HG02642 (cell line): ENCODE measurements at regions not wholly inside any gene's neighbourhood (a gene's known extent, or its start where the extent isn't known, plus 50 kb on each side); places are given as distances from the start of the nearest gene placed in this dataset.
A peak's percentile ranks its signal among the peaks of the same experiment; 100 is the strongest.

Experiments
- ATAC-seq: cut with Tn5 transposase; IDR thresholded peaks from one replicate; pipeline ENCODE4 v1.9.1; 2021; ENCODE audit warnings: mild to moderate bottlenecking; ENCODE audit not compliant: unreplicated experiment, poor library complexity

DNA sequence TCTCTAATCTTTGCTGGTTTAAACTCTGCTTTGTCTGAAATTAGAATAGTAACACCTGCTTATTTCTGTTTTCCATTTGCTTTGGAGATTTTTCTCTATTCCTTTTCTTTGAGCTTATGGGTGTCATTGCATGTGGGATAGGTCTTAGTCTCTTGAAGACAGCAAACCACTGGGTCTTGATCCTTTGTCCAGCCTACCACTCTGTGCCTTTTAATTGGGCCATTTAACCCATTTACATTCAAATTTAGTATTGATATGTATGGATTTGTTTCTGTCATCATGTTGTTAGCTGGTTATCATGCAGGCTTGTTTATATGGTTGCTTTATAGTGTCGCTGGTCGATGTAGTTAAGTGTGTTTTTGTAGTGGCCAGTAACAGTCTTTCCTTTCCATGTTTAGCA, 914.7 kb downstream of the MAT2B start:
- no peak for ATAC-seq

DNA sequence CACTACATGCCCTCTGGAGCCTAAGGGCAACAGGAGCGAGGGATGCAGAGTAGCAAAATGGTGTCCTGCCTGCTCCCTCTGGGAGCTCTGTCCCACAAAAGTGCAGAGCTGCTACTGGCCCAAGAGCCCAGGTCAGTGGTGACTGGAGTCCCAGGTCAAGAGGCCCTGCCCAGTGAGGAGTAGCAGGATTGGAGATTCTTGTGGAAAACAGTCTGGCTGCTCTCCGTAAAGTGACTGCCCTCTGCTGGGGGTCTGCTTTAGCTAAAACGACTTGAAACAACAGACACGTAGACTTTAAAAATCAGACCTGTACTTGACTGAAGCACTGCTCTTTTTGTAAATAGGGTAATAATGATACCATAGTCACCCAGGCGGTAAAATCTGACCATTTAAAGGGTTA, 917.0 kb downstream of the MAT2B start:
- ATAC-seq = no peak

DNA sequence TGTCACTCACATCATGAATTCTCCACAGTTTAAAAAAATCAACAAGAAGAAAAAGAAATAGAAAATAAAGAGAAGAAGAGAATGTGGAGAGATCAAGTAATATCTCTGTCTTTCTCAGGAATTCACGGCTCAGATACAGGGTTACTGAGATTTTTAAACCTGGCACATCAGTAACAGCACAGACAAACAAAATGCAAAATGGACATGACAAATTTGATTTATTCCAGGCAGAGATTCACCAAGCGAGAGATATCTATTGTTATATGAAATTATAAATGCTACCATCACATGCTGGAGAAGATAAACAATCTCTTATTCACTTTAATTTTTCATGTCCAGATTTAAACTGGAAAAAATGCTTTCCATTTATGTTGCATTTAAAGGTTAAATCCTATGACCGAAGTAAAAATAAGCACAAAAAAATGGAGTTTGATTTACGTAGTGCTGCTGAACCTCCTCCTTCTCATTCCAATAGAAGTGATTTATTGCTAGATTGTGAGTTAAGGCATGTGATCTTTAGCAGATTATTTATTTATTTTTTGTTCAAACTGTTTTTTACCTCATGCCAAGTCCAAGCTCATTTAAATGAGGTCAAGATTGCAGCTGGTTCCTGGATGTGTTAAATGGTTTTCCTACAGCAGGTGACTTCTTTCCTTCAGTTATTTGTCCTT, 926.4 kb downstream of the MAT2B start:
- ATAC-seq = no peak

DNA sequence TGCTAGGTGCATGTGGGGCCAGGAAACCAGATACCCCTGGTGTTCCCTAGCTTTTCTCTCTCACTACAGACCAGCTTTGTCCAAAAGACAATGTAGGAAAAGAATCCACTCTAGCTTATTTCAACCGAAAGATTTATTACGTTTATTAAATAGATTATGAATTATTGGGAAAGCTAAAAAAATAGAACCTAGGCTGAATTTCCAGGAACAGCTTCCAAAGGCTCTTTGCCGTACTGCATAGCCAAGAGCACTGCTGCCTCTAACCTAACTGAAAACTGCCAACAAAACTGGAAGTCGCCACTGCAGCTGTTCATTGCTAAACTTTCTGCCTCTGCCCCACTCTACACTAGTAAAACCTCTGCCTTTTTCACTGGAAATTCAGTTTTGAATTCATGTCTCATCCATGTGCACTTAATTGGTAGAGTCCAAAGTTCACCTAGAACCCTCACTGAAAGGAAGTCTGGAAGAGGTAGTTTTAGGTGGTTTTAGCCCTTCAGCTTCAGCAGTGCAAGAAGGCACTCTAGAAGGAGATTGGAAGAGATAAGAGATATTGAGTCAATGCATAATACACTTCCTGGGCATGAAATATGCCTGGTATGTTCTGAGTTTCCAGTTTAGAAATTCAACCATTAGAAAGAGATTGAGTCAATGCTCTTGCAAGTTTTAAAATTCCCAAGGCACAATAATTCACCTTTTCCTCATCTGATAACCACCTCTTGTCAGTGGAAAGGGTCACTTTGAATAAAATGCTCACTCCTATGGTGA, 927.9 kb downstream of the MAT2B start:
- no peak for ATAC-seq

DNA sequence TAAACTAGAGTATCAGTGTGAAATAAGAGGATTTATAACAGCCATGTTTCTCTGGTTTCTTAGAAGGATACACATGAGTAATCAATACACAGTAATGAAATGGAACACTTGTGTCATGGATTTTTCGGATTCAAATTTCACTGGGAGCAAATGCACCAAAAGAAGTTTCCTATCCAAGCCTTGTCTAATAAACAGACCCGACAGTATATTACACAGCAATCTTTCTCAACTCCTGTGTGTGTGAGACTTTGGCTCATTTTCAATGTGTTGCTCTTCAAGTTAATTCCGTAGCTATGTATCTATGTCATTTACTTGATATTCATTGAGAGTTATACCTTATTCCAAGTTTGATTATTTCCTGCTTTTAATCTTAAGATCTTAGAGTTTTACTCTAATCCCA, 930.2 kb downstream of the MAT2B start:
- ATAC-seq = no peak

DNA sequence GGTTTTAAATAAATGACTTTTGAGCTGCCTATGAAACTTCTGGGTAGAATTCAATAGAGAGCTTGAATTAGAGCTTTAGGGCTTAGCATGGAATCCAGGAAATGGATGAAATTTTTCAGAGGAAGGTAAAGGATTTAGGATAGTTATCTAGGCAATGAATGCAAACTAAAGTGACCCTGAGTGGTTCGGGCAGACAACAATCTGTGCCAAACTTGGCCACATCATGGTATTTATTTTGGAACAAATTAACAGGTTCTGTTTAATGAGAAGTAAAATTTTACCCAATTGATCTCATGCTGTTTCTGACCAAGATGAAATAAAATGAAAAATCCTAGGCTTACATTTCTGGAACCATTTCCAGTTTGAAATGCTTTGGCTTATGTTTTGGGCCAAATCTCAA, 934.4 kb downstream of the MAT2B start:
- no peak for ATAC-seq

DNA sequence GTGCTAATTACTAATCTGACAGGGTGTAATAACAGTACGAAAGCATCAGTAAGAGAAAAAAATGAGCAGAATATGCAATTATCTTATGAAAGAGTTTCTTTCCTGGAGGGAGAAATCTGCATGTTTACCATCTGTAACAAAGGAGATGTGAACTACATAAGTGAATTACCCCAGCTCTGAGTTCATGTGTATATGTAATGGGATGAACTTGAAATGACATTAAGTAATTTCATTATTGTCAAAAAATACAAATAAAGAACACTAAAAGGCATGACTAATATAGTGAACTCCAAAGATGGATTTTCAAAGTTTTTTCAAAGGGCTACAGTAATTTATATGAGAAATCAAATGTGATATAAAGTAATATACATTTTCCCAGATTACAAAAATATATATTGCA, 944.0 kb downstream of the MAT2B start:
- ATAC-seq = no peak

DNA sequence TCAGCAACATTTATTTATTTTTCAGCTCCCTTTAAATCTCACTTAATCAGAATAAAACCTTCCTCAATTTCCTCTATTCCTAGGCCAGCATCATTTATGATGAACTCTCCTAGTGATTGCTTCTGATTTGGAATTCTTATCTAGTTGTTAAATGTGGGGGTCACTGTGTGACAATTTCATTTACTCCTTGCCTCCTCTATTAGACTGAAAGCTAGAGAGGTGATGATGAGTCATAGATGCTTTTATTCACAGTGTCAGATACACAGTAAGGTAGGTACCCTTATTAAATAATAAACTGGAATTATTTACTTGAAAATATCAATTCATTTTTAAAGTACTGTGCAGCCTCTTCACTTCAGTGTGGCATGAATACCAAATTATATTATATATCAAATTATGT, 960.6 kb downstream of the MAT2B start:
- ATAC-seq = no peak

DNA sequence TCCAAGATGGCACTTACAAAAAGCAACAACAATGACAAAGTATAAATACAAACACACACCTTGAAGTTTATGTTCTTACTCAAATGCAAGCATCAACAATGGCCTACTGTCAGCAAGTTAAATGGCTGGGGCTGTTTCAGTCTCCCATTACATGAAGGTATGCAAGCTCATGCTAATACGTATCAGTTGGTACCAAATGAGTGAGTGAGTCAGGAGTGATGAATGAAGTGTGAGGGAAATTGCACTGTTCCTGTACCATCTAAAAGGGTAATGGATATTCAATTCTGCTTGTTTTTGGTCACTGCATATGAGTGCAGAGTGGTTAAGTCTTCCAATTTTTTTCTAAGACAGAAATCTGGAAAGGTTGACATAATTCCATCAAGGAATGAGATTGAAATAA, 964.9 kb downstream of the MAT2B start:
- ATAC-seq = no peak

DNA sequence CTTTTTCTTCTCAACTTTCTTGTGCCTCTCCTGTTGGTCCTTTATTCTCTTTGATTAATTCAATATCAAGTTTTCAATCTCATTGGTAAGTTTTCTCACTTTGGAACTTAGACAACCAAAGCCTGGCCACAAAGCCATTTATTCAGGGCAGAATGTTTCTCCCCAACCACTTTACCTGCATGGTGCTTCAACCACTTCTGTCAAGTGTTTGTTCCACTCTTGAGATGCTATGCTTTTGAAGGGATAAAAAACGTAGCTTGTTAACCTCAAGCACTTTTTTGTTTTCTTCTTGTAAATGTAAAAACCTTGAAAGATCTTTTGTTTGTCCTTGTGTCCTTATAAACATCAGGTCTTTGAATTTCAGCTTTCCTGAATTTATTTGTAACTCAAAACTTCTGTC, 966.7 kb downstream of the MAT2B start:
- no peak for ATAC-seq

DNA sequence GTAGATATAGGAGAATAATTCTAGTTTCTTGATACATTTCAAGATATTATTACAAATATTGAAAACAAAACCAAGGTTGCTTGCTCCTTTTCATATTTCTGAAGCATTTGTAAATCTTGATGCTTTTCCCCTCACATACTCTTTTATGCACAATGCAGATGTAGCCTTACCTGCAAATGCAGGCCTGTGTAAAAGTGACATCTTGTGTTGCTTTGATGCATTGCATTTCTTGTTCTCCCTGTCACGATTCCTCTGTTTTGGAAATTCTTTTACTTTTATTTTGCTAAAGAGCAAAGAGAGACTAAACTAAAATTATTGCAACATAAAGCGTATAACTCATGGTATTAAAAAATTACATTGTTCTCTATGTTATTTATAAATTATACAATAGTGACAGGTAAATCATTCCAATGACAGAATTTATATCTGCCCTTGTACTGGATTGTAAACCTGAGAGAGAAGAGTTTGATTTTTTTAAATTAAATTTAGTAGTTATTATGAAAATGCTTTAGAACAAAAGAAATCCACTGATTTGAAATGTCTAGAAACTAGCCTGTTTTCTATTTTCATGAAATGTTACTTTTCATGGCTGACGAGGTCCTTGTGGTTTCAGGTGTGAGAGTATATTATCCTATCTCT, 970.0 kb downstream of the MAT2B start:
- no peak for ATAC-seq

DNA sequence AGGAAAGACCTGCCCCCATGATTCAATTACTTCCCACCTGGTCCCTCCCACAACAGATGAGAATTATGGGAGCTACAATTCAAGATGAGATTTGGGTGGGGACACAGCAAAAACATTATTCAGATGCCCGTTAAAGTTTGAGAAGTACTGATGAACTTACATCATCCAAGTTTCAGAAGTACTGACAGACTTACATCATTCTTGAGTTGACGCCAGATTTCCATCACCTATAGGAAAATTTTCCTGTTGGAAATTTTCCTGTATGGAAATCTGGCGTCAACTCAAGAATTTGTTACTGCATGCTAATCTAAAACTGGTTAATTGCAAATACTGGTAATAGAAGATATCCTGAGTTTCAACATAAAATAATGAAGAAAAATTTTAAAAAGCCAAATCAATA, 975.9 kb downstream of the MAT2B start:
- no peak for ATAC-seq

DNA sequence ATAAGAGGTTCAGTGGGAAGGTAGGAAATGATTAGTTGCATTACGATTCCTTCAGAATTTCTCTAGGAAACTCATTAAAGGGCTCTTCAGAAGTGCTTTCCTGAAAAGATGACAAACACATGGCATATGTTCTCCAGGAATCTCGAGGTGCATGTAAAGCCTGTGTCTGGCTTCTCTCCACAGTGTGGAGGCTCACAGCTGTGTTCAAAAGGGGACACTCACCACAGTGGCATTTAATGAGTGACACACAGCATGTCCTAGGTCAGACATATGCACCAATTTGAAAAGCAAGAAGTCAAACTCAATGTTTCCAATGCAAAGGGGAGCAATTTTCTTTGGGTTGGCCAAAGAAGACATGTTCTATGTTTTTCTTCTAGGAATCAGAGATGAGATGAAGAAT, 976.9 kb downstream of the MAT2B start:
- ATAC-seq = no peak

DNA sequence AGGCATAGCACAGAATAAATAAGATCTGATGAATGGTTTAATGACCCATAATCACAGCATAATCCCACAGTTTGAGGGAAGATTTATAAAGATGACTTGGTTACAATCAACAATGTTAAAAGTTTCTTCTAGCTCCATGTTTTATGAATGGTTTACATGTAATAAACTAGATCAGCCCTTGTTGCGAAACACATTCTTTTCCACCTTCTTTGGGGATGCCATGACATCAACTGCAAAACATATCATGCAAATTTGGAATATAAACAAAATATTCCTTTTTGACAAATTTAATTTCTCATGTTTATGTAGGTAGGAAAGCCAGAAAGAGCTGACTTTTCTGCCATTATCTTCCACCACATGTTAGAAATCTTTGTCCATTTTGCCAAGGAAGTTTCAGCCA, 979.5 kb downstream of the MAT2B start:
- no peak for ATAC-seq

DNA sequence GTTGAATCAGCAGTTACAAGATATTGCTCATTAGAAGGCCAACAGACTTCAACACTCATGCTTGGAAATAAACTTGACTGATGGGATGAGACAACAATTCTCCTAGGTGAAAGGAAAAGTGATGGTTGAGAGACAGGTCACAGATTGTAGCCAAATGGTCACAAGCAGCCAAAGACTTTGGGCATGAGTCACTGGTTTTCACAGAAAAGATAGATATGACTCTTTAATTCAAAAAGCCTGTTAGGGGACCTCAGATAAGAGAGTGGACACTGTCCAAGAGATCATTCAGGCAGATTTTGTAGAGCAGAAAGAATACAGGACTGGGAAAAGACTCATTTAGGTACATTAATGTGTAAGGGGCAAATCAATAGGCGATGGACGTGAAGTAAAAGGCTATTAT, 982.5 kb downstream of the MAT2B start:
- no peak for ATAC-seq

DNA sequence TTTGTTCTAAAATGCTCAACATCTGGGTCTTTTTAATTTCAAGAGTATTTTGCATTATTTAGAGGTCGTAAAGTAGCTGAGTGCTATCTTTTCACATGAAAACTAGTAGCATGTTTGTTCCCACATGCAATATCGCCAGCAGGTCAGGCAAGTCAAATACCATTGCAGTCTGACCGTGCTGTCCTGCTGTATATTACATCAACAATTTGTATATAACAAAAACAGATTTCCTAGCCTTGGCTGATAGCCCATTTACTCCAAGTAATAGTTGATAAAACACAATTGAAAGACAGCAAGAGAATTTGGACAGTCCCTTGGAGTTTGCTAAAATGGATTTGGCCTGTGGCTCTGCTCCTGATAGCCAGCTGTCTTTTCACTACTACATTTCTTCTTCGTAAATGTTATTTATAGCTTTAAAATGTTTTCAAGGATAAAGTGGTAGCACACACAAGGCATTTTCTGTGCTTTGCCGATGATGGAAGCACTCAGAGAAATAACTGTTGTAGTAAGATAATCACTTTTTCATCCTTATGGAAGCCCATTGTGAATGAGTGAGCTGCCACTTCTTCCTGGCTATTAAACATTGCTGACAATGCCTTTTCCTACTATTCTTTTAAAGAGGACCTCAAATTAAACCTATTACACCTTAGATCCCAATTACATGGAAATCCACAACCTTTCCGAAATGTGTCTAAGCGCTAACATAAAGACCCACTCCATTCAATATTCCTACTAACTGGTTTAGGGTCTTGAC, 992.1 kb downstream of the MAT2B start:
- no peak for ATAC-seq

DNA sequence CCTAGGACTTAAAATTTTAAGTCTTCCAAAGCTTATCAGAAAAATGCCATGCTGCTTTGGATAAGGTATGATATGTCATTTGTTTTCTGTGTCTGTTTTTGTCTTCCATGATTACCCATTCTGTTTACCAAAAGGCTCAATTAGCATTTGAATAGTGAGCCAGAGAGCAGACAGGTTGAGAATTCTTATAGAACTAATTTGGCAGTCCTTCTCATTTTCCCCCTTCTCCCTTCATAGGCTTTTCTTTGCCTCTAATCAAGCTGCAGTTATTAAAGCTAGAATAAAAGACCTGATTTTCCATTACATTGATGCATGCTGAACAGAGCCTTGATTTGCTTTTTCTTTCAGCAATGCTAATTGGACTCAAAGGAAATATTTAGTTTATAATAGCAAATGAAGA, 993.0 kb downstream of the MAT2B start:
- no peak for ATAC-seq

DNA sequence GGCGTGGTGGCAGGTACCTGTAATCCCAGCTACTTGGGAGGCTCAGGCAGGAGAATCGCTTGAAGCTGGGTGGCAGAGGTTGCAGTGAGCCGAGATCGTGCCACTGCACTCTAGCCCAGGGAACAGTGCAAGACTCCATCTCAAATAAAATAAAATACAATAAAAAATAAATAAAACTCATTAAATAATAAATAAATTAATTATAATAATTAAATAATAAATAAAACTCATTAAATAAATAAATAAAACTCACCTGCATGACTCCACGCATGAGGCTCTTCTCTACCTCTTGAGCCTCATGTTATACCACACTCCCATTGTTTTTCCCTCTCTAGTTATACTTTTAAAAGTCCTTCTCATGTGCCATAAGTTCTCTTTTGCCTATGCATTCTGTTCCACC, 995.4 kb downstream of the MAT2B start:
- no peak for ATAC-seq

DNA sequence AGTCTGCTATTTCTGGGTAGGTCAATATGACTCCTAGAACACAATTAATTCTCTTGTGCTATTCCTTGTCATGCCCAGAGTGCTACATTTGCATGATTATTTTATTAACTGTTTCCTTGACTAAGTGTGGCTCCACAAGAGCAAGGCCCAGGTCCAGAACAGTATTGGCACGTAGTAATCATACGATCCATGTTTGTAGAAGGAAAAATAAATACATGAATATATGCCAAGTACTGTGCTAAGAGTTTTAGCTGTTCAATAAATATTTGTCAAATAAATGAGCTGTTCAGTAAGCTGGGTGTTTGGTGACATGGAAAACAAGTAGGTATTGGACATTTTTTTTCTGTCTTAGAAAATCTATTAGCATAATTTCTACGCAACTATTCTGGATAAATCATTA, 995.9 kb downstream of the MAT2B start:
- no peak for ATAC-seq

DNA sequence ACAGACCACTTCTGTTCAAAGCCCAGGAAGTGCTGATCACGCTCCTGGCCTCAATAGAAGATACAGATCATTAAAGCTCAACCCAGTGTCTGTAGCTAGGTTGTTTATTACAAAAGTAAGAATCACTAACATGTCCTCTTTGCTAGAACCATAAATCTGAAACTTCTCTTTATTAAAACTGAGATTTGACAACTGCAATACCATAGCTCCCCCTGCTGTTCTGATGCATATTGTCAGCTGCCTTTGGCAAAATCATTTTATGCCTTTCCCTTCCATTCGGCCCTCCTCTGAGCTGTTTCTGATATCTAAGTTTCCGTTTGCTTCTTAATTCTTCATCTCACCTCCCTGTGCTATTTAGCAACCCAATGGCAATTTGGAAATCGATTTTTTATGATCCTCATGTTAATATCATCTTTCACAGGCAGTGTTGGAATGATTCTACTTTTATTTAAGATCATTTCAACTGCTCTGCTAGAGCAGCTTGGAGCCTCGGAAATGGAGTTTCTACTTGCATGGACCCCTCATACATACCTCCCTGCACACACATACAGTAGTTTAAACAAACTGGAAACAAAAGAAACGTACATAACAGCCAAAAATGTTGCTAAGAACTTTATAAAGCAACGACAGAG, 998.8 kb downstream of the MAT2B start:
- ATAC-seq = peak; percentile 81

DNA sequence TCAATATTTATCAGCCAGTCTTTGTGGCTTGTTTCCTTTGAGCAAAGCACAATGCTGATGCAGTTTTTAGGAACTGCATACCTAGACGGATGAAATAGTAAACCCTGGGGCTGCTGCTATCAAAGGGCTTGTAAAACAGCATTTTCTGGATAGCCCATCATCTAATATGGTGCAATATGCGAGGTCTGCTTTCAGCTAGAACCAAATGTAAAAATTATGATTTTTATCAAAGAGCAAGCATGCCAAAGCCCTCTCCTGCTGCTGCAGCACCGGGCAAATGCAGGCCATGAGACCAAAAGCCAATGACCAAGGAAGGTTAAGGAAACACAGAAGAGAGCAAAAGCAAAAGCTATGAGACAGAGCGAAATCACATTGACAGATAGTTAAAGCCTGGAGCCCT, 1000.4 kb downstream of the MAT2B start:
- ATAC-seq = no peak
